SK-N-SH treated with all-trans-retinoic acid at 6 μM for 48 hours (cell line): ENCODE measurements at regions not wholly inside any gene's neighbourhood (a gene's known extent, or its start where the extent isn't known, plus 50 kb on each side); places are given as distances from the start of the nearest gene placed in this dataset.

ENCODE experiments used
- ARNTL ChIP-seq: fragments of 450-650 bp; formaldehyde crosslinking; IDR thresholded peaks from 2 replicates; pipeline ENCODE4 v1.5.0; 2020; ENCODE audit warnings: low read depth, mild to moderate bottlenecking, moderate library complexity, borderline replicate concordance
- CSDC2 ChIP-seq: fragments of 250-450 bp; sonication (Bioruptor Pico); IDR thresholded peaks from 2 replicates; pipeline ENCODE4 v1.5.0; 2020; ENCODE audit warnings: mild to moderate bottlenecking, moderate library complexity
- CSRNP3 ChIP-seq: fragments of 250-450 bp; sonication (Bioruptor Pico); IDR thresholded peaks from 2 replicates; pipeline ENCODE4 v1.5.1; 2021; ENCODE audit warnings: mild to moderate bottlenecking, moderate library complexity
- ESRRG ChIP-seq: fragments of 250-450 bp; sonication (Bioruptor Pico); IDR thresholded peaks from 2 replicates; pipeline ENCODE4 v1.6.1; 2021; ENCODE audit warnings: mild to moderate bottlenecking
- GLIS3 ChIP-seq: fragments of 250-450 bp; sonication (Bioruptor Pico); IDR thresholded peaks from 2 replicates; pipeline ENCODE4 v1.5.0; 2020; ENCODE audit warnings: mild to moderate bottlenecking, moderate library complexity
- OSR1 ChIP-seq: fragments of 250-450 bp; sonication (Bioruptor Pico); IDR thresholded peaks from 2 replicates; pipeline ENCODE4 v1.8.0; 2022; ENCODE audit warnings: moderate library complexity, mild to moderate bottlenecking, inconsistent platforms
- PATZ1 ChIP-seq: fragments of 250-450 bp; sonication (Bioruptor Pico); IDR thresholded peaks from 2 replicates; pipeline ENCODE4 v1.8.0; 2020; ENCODE audit warnings: mild to moderate bottlenecking, moderate library complexity, borderline replicate concordance
- POU6F1 ChIP-seq: fragments of 250-450 bp; sonication (Bioruptor Pico); IDR thresholded peaks from 2 replicates; pipeline ENCODE4 v1.8.0; 2021; ENCODE audit warnings: low read depth, mild to moderate bottlenecking, moderate library complexity, borderline replicate concordance
- RARB ChIP-seq: fragments of 250-450 bp; sonication (Bioruptor Pico); IDR thresholded peaks from 2 replicates; pipeline ENCODE4 v1.8.0; 2021; ENCODE audit warnings: mild to moderate bottlenecking, moderate library complexity
- TCF4 ChIP-seq: fragments of 250-450 bp; sonication (Bioruptor Pico); IDR thresholded peaks from 2 replicates; pipeline ENCODE4 v1.8.0; 2021; ENCODE audit warnings: mild to moderate bottlenecking, moderate library complexity, borderline replicate concordance
- ZFP3 ChIP-seq: fragments of 250-450 bp; sonication (Bioruptor Pico); IDR thresholded peaks from 2 replicates; pipeline ENCODE4 v1.5.0; 2020; ENCODE audit warnings: mild to moderate bottlenecking, moderate library complexity
- ZFP30 ChIP-seq: fragments of 450-650 bp; formaldehyde crosslinking; IDR thresholded peaks from 2 replicates; pipeline ENCODE4 v1.5.0; 2022; ENCODE audit warnings: mild to moderate bottlenecking, moderate library complexity
- ZNF70 ChIP-seq: fragments of 450-650 bp; formaldehyde crosslinking; IDR thresholded peaks from 2 replicates; pipeline ENCODE4 v1.5.0; 2020; ENCODE audit warnings: mild to moderate bottlenecking, moderate library complexity
- ZNF8 ChIP-seq: fragments of 450-650 bp; formaldehyde crosslinking; IDR thresholded peaks from 2 replicates; pipeline ENCODE4 v1.5.0; 2020; ENCODE audit warnings: mild to moderate bottlenecking, moderate library complexity

- TF ChIP-seq PATZ1 (CRISPR knock-in tag) (no peak), OSR1 (no peak), ZFP30 (CRISPR knock-in tag) (no peak), ZNF8 (CRISPR knock-in tag) (no peak), ARNTL (CRISPR knock-in tag) (no peak), TCF4 (no peak), ZFP3 (CRISPR knock-in tag) (no peak), ZNF70 (CRISPR knock-in tag) (no peak), CSRNP3 (CRISPR knock-in tag) (no peak), RARB (CRISPR knock-in tag) (no peak), GLIS3 (CRISPR knock-in tag) (no peak), ESRRG (CRISPR knock-in tag) (no peak), POU6F1 (CRISPR knock-in tag) (no peak), CSDC2 (no peak)
Observed at GRCh38 chr11:15607361-15608036, 492.8 kb downstream of the INSC start.
